K562 (cell line): ENCODE measurements at regions not wholly inside any gene's neighbourhood (a gene's known extent, or its start where the extent isn't known, plus 50 kb on each side); places are given as distances from the start of the nearest gene placed in this dataset.

Experiments
- ATAC-seq: fragments of 200-7000 bp; cut with Tn5 transposase; 3 replicates; pipeline ENCODE4 v1.9.1; 2020; ENCODE audit warnings: moderate library complexity
- BruUV-seq: library from RNA; stranded (reverse); fragments of 400-500 nt; replicated peaks from 2 replicates; lab custom pipeline; 2021; lab: Mats Ljungman, UMichigan
- CTCF ChIA-PET: fragments of 300-600 bp; formaldehyde crosslinking; extraction: SDS; loops from one replicate; lab custom pipeline; 2021; ENCODE audit warnings: low intra/inter-chr PET ratio; lab: Yijun Ruan, JAX
- POLR2A ChIA-PET: fragments of 300-600, 350-650 bp; sonication (Branson Sonifier 250); formaldehyde crosslinking; extraction: SDS; loops from one replicate; lab custom pipeline; 2021; ENCODE audit warnings: antibody characterized with exemption, inconsistent platforms; lab: Yijun Ruan, JAX
- DNase-seq, 4 experiments: peaks; one replicate each; pipeline versions ENCODE4 v3.0.0 to v3.0.0-alpha.2; 2011 to 2018; ENCODE audit warnings: low spot score in 3 of 4, mixed read lengths in 3 of 4; ENCODE audit errors: extremely low read depth in 1 of 4
- FAIRE-seq: peaks from 2 replicates; lab custom pipeline; 2011; peaks lifted over from hg19 to GRCh38; lab: Jason Lieb, UNC
- H2AFZ ChIP-seq: 2 replicates; pipeline ENCODE4 v1.6.0; 2011; ENCODE audit warnings: low read depth, low read length, control low read depth, inconsistent platforms
- H3K27ac ChIP-seq: fragments of 200-600 bp; 3 replicates; pipeline ENCODE4 v1.8.0; 2011; ENCODE audit warnings: low read depth, mild to moderate bottlenecking, control low read depth, inconsistent platforms, low read length, moderate library complexity, mixed read lengths; ENCODE audit errors: extremely low read depth
- H3K27me3 ChIP-seq, 2 experiments: fragments of 300-600 bp in 1 of 2; 2 replicates in 1 of 2; 3 replicates in 1 of 2; pipeline versions ENCODE4 v1.6.0 to v1.8.0; 2011; ENCODE audit warnings: inconsistent platforms in 2 of 2, low read length in 2 of 2, mild to moderate bottlenecking in 1 of 2, mixed read lengths in 1 of 2, moderate library complexity in 1 of 2; ENCODE audit not compliant: control insufficient read depth in 2 of 2, insufficient read depth in 2 of 2
- H3K36me3 ChIP-seq: fragments of 300-600 bp; 3 replicates; pipeline ENCODE4 v1.8.0; 2011; ENCODE audit warnings: mild to moderate bottlenecking, low read length, inconsistent platforms; ENCODE audit not compliant: control insufficient read depth, insufficient read depth
- H3K4me1 ChIP-seq, 2 experiments: fragments of 200-600 bp in 1 of 2; replicated peaks in 1 of 2; 2 replicates in 1 of 2; 3 replicates in 1 of 2; pipeline versions ENCODE4 v1.5.1 to v1.8.0; 2011; ENCODE audit warnings: inconsistent platforms in 2 of 2, low read length in 2 of 2, mild to moderate bottlenecking in 1 of 2, mixed read lengths in 1 of 2, moderate library complexity in 1 of 2; ENCODE audit not compliant: control insufficient read depth in 2 of 2, insufficient read depth in 2 of 2
- H3K4me2 ChIP-seq: 2 replicates; pipeline ENCODE4 v1.6.1; 2011; ENCODE audit warnings: low read length, control low read depth, inconsistent platforms, mixed read lengths; ENCODE audit not compliant: insufficient read depth
- H3K4me3 ChIP-seq: fragments of 200-600 bp; sonication (generic), shearing (Covaris generic); 2 replicates; pipeline ENCODE4 v1.5.1; 2016; ENCODE audit warnings: control low read depth, inconsistent platforms
- H3K79me2 ChIP-seq: fragments of 200-600 bp; 3 replicates; pipeline ENCODE4 v1.8.0; 2011; ENCODE audit warnings: low read length, inconsistent platforms; ENCODE audit not compliant: control insufficient read depth, insufficient read depth
- H3K9ac ChIP-seq, 2 experiments: 2 replicates each; pipeline versions ENCODE4 v1.6.0 to v1.6.1; 2011; ENCODE audit warnings: low read depth in 2 of 2, low read length in 2 of 2, control low read depth in 1 of 2, inconsistent platforms in 1 of 2, mild to moderate bottlenecking in 1 of 2, mixed read lengths in 1 of 2; ENCODE audit not compliant: insufficient read depth in 1 of 2
- H3K9me1 ChIP-seq: one replicate; pipeline ENCODE4 v1.6.0; 2011; ENCODE audit warnings: inconsistent platforms, mild to moderate bottlenecking, low read length, moderate library complexity; ENCODE audit not compliant: control insufficient read depth, insufficient read depth
- H3K9me3 ChIP-seq: replicated peaks from 2 replicates; pipeline ENCODE4 v1.5.1; 2011; ENCODE audit warnings: low read depth, low read length, inconsistent platforms; ENCODE audit not compliant: control insufficient read depth, insufficient read depth
- H4K20me1 ChIP-seq: replicated peaks from 2 replicates; pipeline ENCODE4 v1.6.1; 2011; ENCODE audit warnings: low read length, inconsistent platforms, mixed read lengths; ENCODE audit not compliant: control insufficient read depth, insufficient read depth
- FOXA3 ChIP-seq, 2 experiments: fragments of 450-650 bp in 1 of 2; sonication (generic) in 1 of 2; formaldehyde crosslinking; IDR thresholded peaks in 1 of 2; conservative IDR thresholded peaks in 1 of 2; 2 replicates each; pipeline versions ENCODE4 v1.4.0 to v1.8.0; 2020 to 2022; ENCODE audit warnings: mild to moderate bottlenecking in 2 of 2, missing genetic modification reagents in 1 of 2
- RCOR1 ChIP-seq, 2 experiments: IDR thresholded peaks; 2 replicates each; pipeline ENCODE4 v1.6.1; 2012; ENCODE audit warnings: low read depth in 2 of 2, low read length in 2 of 2, borderline replicate concordance in 1 of 2, improper control_type of control experiment in 1 of 2
- TAF9B ChIP-seq: fragments of 450-650 bp; IDR thresholded peaks from 2 replicates; pipeline ENCODE4 v1.6.1; 2018; ENCODE audit warnings: mild to moderate bottlenecking; ENCODE audit not compliant: partially characterized antibody
- USF2 ChIP-seq: sonication (generic); formaldehyde crosslinking; IDR thresholded peaks from 2 replicates; pipeline ENCODE4 v1.5.0; 2020; ENCODE audit warnings: missing genetic modification reagents
- ZNF311 ChIP-seq: fragments of 250-450 bp; sonication (Bioruptor Pico); IDR thresholded peaks from 2 replicates; pipeline ENCODE4 v1.4.0; 2020; ENCODE audit warnings: mild to moderate bottlenecking, moderate library complexity
- WGBS: fragments of 100-300 bp; shearing (Covaris generic); methylation state at CpG from one replicate; pipeline ENCODE4 v1.1.6; 2016; ENCODE audit warnings: low coverage, mixed read lengths; ENCODE audit not compliant: insufficient coverage; ENCODE audit errors: missing lambda C conversion rate; 5-methylcytosine and 5-hydroxymethylcytosine counted together
- in situ Hi-C: fragments of 300-500 bp; cut with MboI; formaldehyde crosslinking; loops from 4 replicates; pipeline ENCODE4 v1.15.0; 2018; ENCODE audit warnings: inconsistent platforms, mixed read lengths
- intact Hi-C: fragments of 100-400 bp; cut with micrococcal nuclease; formaldehyde crosslinking; loops from 2 replicates; pipeline ENCODE4 v1.14.2; 2022

- intact Hi-C loops: no loop called here
These were observed 265.5 kb downstream of the C16orf95 start for GRCh38 chr16:87051526-87052320.

GRCh38 chr16:87052506-87052905, 264.7 kb downstream of the C16orf95 start:
- Histone ChIP-seq H3K4me3 (no peak overlapping the region), H2AFZ (peak overlapping the region; percentile 17; the same call in 1 of the 2 replicates), H3K4me1 (peaks cover 17 to 24% of the 10 kb centered on the region in 2 experiments), H3K4me2 (peak overlapping the region; percentile 75), H3K27ac (no peak overlapping the region), H3K9ac (no peak overlapping the region), H3K9me1 (no peaks in the 10 kb centered on the region), H4K20me1 (no peaks in the 10 kb centered on the region), H3K9me3 (peaks cover 9% of the 10 kb centered on the region), H3K79me2 (no peaks in the 10 kb centered on the region), H3K27me3 (no peaks in the 10 kb centered on the region), H3K36me3 (no peaks in the 10 kb centered on the region)
- no TSS peak for BruUV-seq
- intact Hi-C loops (no loop called here), in situ Hi-C loops (no loop called here)
- FAIRE-seq: peak; percentile 70
- ChIA-PET POLR2A (interaction anchor here (0.8 to 1.7 kb wide), 2 partner anchors 10 to 23 kb away, joined by 5 to 8 read pairs; no protein-coding TSS in a partner anchor), CTCF (no interaction called here)
- peak; percentile 17; the same call in 2 of the 3 replicates for ATAC-seq
- peak in 3 of 4 experiments; percentile 17 to 29 (median 23) for DNase-seq
- WGBS: 11% methylated on average over 6 of the region's 6 CpGs
- TF ChIP-seq RCOR1 (IDR thresholded peaks at IDR 0.05; ENCODE audit: borderline replicate concordance in 1 of 2, low read depth in 2 of 2, low read length in 2 of 2) (peak in 1 of 2 experiments; percentile 35; a peak in 1 of 4 replicates), USF2 (no peak), TAF9B (no peak), FOXA3 (CRISPR knock-in tag; conservative IDR thresholded peaks at IDR 0.05 in 1 of 2, IDR thresholded peaks at IDR 0.05 in 1 of 2) (peak in 1 of 2 experiments; percentile 36; a peak in 1 of 4 replicates)

More at GRCh38 chr16:87051526-87052320, 265.5 kb downstream of the C16orf95 start:
- Histone ChIP-seq H3K36me3 (no peaks in the 10 kb centered on the region), H3K27me3 (no peaks in the 10 kb centered on the region), H3K4me2 (no peak overlapping the region), H3K27ac (no peak overlapping the region), H4K20me1 (no peaks in the 10 kb centered on the region), H3K9me1 (no peaks in the 10 kb centered on the region), H3K79me2 (no peaks in the 10 kb centered on the region), H3K4me1 (peaks cover 17 to 19% of the 10 kb centered on the region in 2 experiments), H2AFZ (no peak overlapping the region), H3K4me3 (no peak overlapping the region), H3K9me3 (peaks cover 9% of the 10 kb centered on the region), H3K9ac (no peak overlapping the region)
- ChIA-PET POLR2A (interaction anchor here (0.8 to 1.7 kb wide), 2 partner anchors 11 to 23 kb away, joined by 5 to 8 read pairs; no protein-coding TSS in a partner anchor), CTCF (no interaction called here)
- no peak for DNase-seq
- no peak for TF ChIP-seq ZNF311 (CRISPR knock-in tag)
- WGBS: 49% methylated on average over 18 of the region's 18 CpGs
- FAIRE-seq: no peak
- BruUV-seq: no TSS peak
- ATAC-seq: no peak
- in situ Hi-C loops: no loop called here
